ENCODE measurements at regions not wholly inside any gene's neighbourhood (a gene's known extent, or its start where the extent isn't known, plus 50 kb on each side); places are given as distances from the start of the nearest gene placed in this dataset.

DNA sequence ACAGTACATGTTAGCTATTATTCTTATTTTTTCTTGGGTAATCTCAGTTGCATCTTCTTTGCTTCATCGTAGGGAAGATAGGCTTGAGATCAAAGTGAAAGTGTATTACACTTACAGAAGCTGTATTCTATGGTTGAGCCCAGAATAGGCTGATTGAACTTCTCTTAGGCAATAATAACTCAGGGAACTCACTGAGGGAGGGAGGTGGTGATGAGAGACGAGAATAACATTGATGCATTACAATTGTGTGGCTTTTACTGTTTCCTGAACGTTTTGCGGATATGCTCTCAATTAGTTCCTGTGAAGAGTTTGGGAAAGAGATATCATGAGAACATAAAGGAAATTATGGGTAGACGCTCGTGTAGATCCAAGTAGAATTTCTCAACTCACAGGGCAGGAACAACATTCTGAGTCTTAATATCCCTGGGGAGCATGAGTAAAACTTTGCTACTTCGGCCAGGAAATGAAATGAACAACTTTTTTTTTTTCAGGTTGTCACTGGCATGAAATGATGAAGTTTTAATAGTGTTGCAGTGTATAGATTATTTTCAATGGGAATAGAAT, 302.2 kb downstream of the TUSC7 start:
- H3K79me2 ChIP-seq (ENCODE audit: low read depth): no peaks in the 10 kb centered on the region
- no peaks in the 10 kb centered on the region for H3K27me3 ChIP-seq (ENCODE audit: insufficient read depth, low read depth)
- no peaks in the 10 kb centered on the region for H3K9me2 ChIP-seq (ENCODE audit: insufficient read depth)
- no peak overlapping the region for H3K27ac ChIP-seq
- H3F3A ChIP-seq (ENCODE audit: insufficient read depth, low read depth): no peaks in the 10 kb centered on the region
- no peak for DNase-seq
- no peak overlapping the region for H2AFZ ChIP-seq
- POLR2A ChIA-PET (ENCODE audit: unreplicated experiment): no interaction called here
- H3K4me3 ChIP-seq: no peak overlapping the region
- H3K4me1 ChIP-seq (replicated peaks; ENCODE audit: insufficient read depth): no peaks in the 10 kb centered on the region
- no TSS peak for BruUV-seq (replicated peaks)
- intact Hi-C loops (cut with micrococcal nuclease; ENCODE audit: unreplicated experiment): no loop called here
- no peak overlapping the region for H3K4me2 ChIP-seq
- TF ChIP-seq EZH2 (IDR thresholded peaks at IDR 0.05; ENCODE audit: low read depth) (no peak), CTCF (conservative IDR thresholded peaks at IDR 0.05) (no peak)
- no peaks in the 10 kb centered on the region for H3K36me3 ChIP-seq (ENCODE audit: low read depth)
- no peaks in the 10 kb centered on the region for H4K20me1 ChIP-seq (ENCODE audit: insufficient read depth)
- no peaks in the 10 kb centered on the region for H3K9me3 ChIP-seq (ENCODE audit: insufficient read depth, low read depth)
- CTCF ChIA-PET: no interaction called here

DNA sequence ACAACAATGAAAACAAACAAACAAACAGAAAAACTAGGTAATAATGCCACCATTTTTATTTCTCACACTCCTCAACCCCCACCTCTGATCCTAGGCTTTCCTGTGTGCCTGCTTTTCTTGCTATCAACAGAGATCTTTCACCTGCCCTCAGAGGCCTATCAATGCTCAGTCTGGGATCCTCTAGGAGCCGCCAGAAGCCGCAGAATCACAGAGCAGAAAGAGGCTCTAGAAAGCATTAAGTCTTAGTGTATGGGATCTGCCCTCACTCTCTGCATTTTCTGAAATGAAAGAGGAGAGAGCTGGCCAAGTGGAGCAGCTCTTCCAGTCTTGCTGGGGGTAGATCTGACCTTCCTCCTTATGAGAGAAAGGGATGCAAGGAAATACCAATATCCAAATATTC, 306.8 kb downstream of the TUSC7 start:
- H3K4me3 ChIP-seq: no peak overlapping the region
- no peak for DNase-seq
- BruUV-seq (replicated peaks): no TSS peak
- no peaks in the 10 kb centered on the region for H4K20me1 ChIP-seq (ENCODE audit: insufficient read depth)
- H2AFZ ChIP-seq: no peak overlapping the region
- H3K4me1 ChIP-seq (replicated peaks; ENCODE audit: insufficient read depth): no peaks in the 10 kb centered on the region
- TF ChIP-seq EZH2 (IDR thresholded peaks at IDR 0.05; ENCODE audit: low read depth): no peak
- no peak for TF ChIP-seq CTCF (conservative IDR thresholded peaks at IDR 0.05)
- ChIA-PET POLR2A (ENCODE audit: unreplicated experiment) (no interaction called here), CTCF (interaction anchor here (0.6 kb wide), 1 partner anchor 1664 kb away, joined by 3 read pairs; no protein-coding TSS in a partner anchor)
- intact Hi-C loops (cut with micrococcal nuclease; ENCODE audit: unreplicated experiment): no loop called here
- no peaks in the 10 kb centered on the region for H3K79me2 ChIP-seq (ENCODE audit: low read depth)
- no peaks in the 10 kb centered on the region for H3K36me3 ChIP-seq (ENCODE audit: low read depth)
- H3K4me2 ChIP-seq: no peak overlapping the region
- no peaks in the 10 kb centered on the region for H3K9me2 ChIP-seq (ENCODE audit: insufficient read depth)
- H3K27ac ChIP-seq: no peak overlapping the region
- H3F3A ChIP-seq (ENCODE audit: insufficient read depth, low read depth): no peaks in the 10 kb centered on the region
- H3K27me3 ChIP-seq (ENCODE audit: insufficient read depth, low read depth): 0 out of 2 replicates have a peak, but pooled peaks cover 3% of the 10 kb centered on the region
- no peaks in the 10 kb centered on the region for H3K9me3 ChIP-seq (ENCODE audit: insufficient read depth, low read depth)

- H3K9me3 ChIP-seq (ENCODE audit: insufficient read depth, low read depth): no peaks in the 10 kb centered on the region
- no peaks in the 10 kb centered on the region for H3F3A ChIP-seq (ENCODE audit: insufficient read depth, low read depth)
- H3K36me3 ChIP-seq (ENCODE audit: low read depth): no peaks in the 10 kb centered on the region
- DNase-seq: no peak
- CTCF ChIA-PET: no interaction called here
- H3K27me3 ChIP-seq (ENCODE audit: insufficient read depth, low read depth): 0 out of 2 replicates have a peak, but pooled peaks cover 3% of the 10 kb centered on the region
- TF ChIP-seq EZH2 (IDR thresholded peaks at IDR 0.05; ENCODE audit: low read depth) (no peak), CTCF (conservative IDR thresholded peaks at IDR 0.05) (no peak)
- H3K79me2 ChIP-seq (ENCODE audit: low read depth): no peaks in the 10 kb centered on the region
- no TSS peak for BruUV-seq (replicated peaks)
- no peaks in the 10 kb centered on the region for H3K9me2 ChIP-seq (ENCODE audit: insufficient read depth)
- no peaks in the 10 kb centered on the region for H4K20me1 ChIP-seq (ENCODE audit: insufficient read depth)
- H2AFZ ChIP-seq: no peak overlapping the region
- intact Hi-C loops (cut with micrococcal nuclease; ENCODE audit: unreplicated experiment): no loop called here
- POLR2A ChIA-PET (ENCODE audit: unreplicated experiment): no interaction called here
- no peaks in the 10 kb centered on the region for H3K4me1 ChIP-seq (replicated peaks; ENCODE audit: insufficient read depth)
- H3K27ac ChIP-seq: no peak overlapping the region
- no peak overlapping the region for H3K4me3 ChIP-seq
- H3K4me2 ChIP-seq: no peak overlapping the region
These were observed 307.7 kb downstream of the TUSC7 start for GRCh38 chr3:117017135-117017894.

Data from PC-9 (cell line).